Breast epithelium (tissue), 3 donors: ENCODE measurements at regions not wholly inside any gene's neighbourhood (a gene's known extent, or its start where the extent isn't known, plus 50 kb on each side); places are given as distances from the start of the nearest gene placed in this dataset.

Source experiments
- POLR2A ChIP-seq: fragments of 450-650 bp; IDR thresholded peaks from one replicate; pipeline ENCODE4 v1.6.1; 2016; ENCODE audit warnings: antibody characterized with exemption, mild to moderate bottlenecking, moderate library complexity
- POLR2AphosphoS5 ChIP-seq, 3 donors: sonication (generic); formaldehyde crosslinking; IDR thresholded peaks; one replicate each; pipeline ENCODE4 v1.6.1; 2017; ENCODE audit warnings: antibody characterized with exemption in 3 of 3
- TF ChIP-seq, protein P1 (sequence below), 3 donors: fragments of 450-650 bp; IDR thresholded peaks; one replicate each; pipeline ENCODE4 v1.5.1; 2016 to 2017; ENCODE audit warnings: antibody characterized with exemption in 3 of 3, mild to moderate bottlenecking in 3 of 3, moderate library complexity in 3 of 3

DNA sequence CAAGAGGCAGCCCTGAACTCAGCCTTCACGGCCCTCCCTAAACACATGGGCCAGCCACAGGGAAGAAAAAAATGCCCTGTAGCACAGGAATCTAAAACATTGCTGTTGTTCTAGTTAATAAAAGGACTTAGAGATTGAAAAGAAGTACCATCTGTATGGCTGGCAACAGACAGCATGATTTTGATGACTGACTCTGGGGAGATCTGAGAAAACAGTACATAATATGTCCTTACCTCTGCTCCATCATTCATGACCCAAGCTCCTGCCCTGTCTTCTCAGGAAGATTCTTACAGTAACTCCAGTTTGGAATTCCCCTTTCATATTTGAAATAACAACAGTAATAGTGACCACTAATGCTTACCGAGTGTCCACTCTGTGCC is 244.2 kb downstream of the ETS1 start:
- TF ChIP-seq, protein P1, sequence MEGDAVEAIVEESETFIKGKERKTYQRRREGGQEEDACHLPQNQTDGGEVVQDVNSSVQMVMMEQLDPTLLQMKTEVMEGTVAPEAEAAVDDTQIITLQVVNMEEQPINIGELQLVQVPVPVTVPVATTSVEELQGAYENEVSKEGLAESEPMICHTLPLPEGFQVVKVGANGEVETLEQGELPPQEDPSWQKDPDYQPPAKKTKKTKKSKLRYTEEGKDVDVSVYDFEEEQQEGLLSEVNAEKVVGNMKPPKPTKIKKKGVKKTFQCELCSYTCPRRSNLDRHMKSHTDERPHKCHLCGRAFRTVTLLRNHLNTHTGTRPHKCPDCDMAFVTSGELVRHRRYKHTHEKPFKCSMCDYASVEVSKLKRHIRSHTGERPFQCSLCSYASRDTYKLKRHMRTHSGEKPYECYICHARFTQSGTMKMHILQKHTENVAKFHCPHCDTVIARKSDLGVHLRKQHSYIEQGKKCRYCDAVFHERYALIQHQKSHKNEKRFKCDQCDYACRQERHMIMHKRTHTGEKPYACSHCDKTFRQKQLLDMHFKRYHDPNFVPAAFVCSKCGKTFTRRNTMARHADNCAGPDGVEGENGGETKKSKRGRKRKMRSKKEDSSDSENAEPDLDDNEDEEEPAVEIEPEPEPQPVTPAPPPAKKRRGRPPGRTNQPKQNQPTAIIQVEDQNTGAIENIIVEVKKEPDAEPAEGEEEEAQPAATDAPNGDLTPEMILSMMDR (IDR thresholded peaks at IDR 0.05): no peak
- TF ChIP-seq POLR2AphosphoS5 (IDR thresholded peaks at IDR 0.05) (no peak), POLR2A (no peak)
